ENCODE measurements at regions not wholly inside any gene's neighbourhood (a gene's known extent, or its start where the extent isn't known, plus 50 kb on each side); places are given as distances from the start of the nearest gene placed in this dataset.

DNA sequence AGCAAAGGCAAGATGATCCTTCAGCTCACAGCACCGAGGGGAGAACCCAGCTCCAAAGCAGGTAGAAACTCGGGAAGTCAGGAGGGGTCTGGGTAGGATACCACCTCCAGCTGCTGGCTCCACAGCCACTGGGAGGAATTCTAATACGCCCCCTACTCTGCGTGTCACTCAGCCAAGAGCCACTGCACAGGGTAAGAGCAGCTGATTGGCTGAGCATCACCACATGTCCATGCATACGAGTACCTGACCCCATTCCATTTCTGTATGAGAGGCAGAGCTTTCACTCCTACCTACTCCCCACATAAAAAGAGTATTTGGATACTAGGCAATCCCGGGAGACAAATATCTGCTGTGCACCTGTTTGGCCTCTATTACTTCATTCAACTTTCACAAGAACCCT, 121.4 kb downstream of the RRAGC start:
- TF ChIP-seq POLR2A (IDR thresholded peaks at IDR 0.05), result no peak
- TF ChIP-seq, protein P1, sequence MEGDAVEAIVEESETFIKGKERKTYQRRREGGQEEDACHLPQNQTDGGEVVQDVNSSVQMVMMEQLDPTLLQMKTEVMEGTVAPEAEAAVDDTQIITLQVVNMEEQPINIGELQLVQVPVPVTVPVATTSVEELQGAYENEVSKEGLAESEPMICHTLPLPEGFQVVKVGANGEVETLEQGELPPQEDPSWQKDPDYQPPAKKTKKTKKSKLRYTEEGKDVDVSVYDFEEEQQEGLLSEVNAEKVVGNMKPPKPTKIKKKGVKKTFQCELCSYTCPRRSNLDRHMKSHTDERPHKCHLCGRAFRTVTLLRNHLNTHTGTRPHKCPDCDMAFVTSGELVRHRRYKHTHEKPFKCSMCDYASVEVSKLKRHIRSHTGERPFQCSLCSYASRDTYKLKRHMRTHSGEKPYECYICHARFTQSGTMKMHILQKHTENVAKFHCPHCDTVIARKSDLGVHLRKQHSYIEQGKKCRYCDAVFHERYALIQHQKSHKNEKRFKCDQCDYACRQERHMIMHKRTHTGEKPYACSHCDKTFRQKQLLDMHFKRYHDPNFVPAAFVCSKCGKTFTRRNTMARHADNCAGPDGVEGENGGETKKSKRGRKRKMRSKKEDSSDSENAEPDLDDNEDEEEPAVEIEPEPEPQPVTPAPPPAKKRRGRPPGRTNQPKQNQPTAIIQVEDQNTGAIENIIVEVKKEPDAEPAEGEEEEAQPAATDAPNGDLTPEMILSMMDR (IDR thresholded peaks at IDR 0.05), result no peak
- Histone ChIP-seq H3K9me3 (replicated peaks in 1 of 3) (no peaks in the 10 kb centered on the region), H3K36me3 (replicated peaks in 1 of 2) (no peaks in the 10 kb centered on the region), H3K4me3 (no peak overlapping the region), H3K27me3 (no peaks in the 10 kb centered on the region), H3K4me1 (replicated peaks in 1 of 2) (no peaks in the 10 kb centered on the region), H3K27ac (no peak overlapping the region)
- intact Hi-C loops (cut with DNase I), result no loop called here
- no peak for DNase-seq
- 75 to 86% (median 77%) methylated on average over 3 to 6 of the region's 6 CpGs for WGBS, 4 donors

DNA sequence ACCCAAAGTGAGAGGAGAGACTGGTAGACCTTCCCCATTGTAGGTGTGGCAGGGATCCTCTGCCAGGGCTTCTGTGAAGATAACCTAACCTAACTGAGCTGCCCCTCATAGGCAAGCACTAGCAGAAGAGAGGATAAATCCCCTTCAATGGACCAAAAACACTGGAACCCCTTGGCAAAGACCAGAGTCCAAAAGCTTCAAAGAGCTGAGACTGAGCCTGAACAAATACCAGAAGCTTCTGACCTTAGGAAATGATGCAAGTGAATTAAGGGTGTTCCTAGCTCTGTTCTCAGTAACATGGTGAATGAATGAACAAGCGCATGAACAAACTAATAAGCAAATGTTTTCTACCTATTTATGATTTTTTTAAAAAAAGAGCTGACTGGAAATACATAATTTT, 123.2 kb downstream of the RRAGC start:
- TF ChIP-seq POLR2A (IDR thresholded peaks at IDR 0.05), result no peak
- TF ChIP-seq, protein P1 (IDR thresholded peaks at IDR 0.05), result no peak
- H3K4me1 ChIP-seq (replicated peaks in 1 of 2), result no peaks in the 10 kb centered on the region
- H3K27ac ChIP-seq, result no peak overlapping the region
- no peak for DNase-seq
- intact Hi-C loops (cut with DNase I), result no loop called here
- 79 to 93% (median 89%) methylated on average over 1 of the region's 1 CpG for WGBS, 4 donors
- H3K36me3 ChIP-seq (replicated peaks in 1 of 2), result no peaks in the 10 kb centered on the region
- no peak overlapping the region for H3K4me3 ChIP-seq
- H3K27me3 ChIP-seq, result no peaks in the 10 kb centered on the region
- H3K9me3 ChIP-seq (replicated peaks in 1 of 3), result no peaks in the 10 kb centered on the region

DNA sequence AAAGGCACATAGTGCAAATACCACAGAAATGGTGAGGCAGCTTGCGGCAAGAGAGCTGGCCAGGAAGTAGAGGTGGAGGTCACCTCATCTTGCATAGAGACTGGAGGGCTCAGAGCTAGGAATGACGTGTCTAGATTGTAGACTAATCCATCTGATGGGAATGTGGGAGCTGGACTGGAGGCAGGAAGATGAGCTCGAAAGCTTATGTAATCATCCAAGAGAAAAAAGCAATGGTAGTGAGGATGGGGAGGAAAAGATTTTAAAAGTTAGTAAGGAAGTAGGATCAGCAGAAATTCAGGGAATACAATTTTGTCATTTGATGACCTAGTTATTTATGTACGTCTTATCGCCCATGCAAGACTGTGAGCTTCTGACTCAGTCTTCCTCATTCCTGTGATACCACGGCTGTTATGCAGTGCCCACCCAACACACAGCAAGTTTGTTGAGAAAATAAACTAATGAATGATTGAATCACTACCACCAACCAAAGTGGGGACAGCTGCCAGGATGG, 123.9 kb downstream of the RRAGC start:
- Histone ChIP-seq H3K4me3 (no peak overlapping the region), H3K36me3 (replicated peaks in 1 of 2) (no peaks in the 10 kb centered on the region), H3K27ac (no peak overlapping the region), H3K27me3 (no peaks in the 10 kb centered on the region), H3K9me3 (replicated peaks in 1 of 3) (no peaks in the 10 kb centered on the region), H3K4me1 (replicated peaks in 1 of 2) (no peaks in the 10 kb centered on the region)
- no peak for DNase-seq
- 79 to 82% (median 81%) methylated on average over 6 of the region's 6 CpGs for WGBS, 4 donors
- intact Hi-C loops (cut with DNase I), result no loop called here
- no peak for TF ChIP-seq POLR2A (IDR thresholded peaks at IDR 0.05)
- TF ChIP-seq, protein P1 (IDR thresholded peaks at IDR 0.05), result no peak

DNA sequence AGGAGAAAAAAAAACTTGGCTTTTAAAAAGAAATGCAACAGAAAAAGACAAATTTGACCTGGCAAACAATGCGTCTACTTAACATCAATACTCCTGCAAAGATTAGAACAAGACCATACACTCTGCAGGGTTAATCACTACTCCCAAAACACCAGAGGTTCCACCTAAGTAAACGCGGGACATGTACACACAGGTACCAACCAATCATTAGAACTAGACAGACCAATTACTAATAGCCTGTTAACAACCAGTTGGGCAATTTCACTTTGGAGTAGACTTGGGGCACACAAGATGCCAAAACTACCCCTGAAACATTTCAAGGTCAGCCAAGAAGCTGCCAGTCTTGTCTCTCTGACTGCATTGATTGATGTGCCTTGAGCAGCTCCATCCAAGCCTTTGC, 125.8 kb downstream of the RRAGC start:
- H3K4me1 ChIP-seq (replicated peaks in 1 of 2), result no peaks in the 10 kb centered on the region
- TF ChIP-seq POLR2A (IDR thresholded peaks at IDR 0.05), result no peak
- intact Hi-C loops (cut with DNase I), result no loop called here
- H3K4me3 ChIP-seq, result no peak overlapping the region
- H3K36me3 ChIP-seq (replicated peaks in 1 of 2), result no peaks in the 10 kb centered on the region
- WGBS, 4 donors, result 68 to 75% (median 70%) methylated on average over 3 of the region's 3 CpGs
- peaks cover 3% of the 10 kb centered on the region for H3K27me3 ChIP-seq
- no peak for DNase-seq
- H3K9me3 ChIP-seq (replicated peaks in 1 of 3), result no peaks in the 10 kb centered on the region
- H3K27ac ChIP-seq, result no peak overlapping the region

All from adrenal gland (tissue), 9 donors.